ENCODE measurements at regions not wholly inside any gene's neighbourhood (a gene's known extent, or its start where the extent isn't known, plus 50 kb on each side); places are given as distances from the start of the nearest gene placed in this dataset.

DNA sequence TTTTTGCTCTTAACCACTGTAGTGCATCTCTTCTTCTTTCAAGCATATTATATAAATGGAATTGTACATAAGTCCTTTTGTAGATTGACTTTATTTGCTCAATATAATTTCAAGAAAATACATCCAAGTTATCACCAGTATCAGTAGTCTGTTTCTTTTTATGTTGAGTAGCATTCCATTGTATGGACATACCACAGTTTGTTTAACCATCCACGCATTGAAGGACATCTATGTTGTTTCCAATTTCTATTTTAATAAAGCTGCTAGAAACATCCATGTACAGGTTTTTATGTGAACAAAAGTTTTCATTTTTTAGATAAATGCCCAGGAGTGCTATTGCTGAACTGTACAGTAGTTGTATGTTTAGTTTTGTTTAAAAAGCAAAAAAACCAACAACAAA lies 387.5 kb upstream of the SOX11 start:
- H3K27ac Mint-ChIP-seq (ENCODE audit: low read depth, unreplicated experiment): no peak overlapping the region
- H3K27me3 Mint-ChIP-seq (ENCODE audit: insufficient read depth, unreplicated experiment): no peaks in the 10 kb centered on the region
- H3K9me3 Mint-ChIP-seq (ENCODE audit: unreplicated experiment): peaks cover 13% of the 10 kb centered on the region
- TF ChIP-seq, protein P1, sequence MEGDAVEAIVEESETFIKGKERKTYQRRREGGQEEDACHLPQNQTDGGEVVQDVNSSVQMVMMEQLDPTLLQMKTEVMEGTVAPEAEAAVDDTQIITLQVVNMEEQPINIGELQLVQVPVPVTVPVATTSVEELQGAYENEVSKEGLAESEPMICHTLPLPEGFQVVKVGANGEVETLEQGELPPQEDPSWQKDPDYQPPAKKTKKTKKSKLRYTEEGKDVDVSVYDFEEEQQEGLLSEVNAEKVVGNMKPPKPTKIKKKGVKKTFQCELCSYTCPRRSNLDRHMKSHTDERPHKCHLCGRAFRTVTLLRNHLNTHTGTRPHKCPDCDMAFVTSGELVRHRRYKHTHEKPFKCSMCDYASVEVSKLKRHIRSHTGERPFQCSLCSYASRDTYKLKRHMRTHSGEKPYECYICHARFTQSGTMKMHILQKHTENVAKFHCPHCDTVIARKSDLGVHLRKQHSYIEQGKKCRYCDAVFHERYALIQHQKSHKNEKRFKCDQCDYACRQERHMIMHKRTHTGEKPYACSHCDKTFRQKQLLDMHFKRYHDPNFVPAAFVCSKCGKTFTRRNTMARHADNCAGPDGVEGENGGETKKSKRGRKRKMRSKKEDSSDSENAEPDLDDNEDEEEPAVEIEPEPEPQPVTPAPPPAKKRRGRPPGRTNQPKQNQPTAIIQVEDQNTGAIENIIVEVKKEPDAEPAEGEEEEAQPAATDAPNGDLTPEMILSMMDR (IDR thresholded peaks at IDR 0.05; ENCODE audit: unreplicated experiment): no peak
- intact Hi-C loops (cut with micrococcal nuclease): no loop called here
- no peak for DNase-seq (ENCODE audit: unreplicated experiment)
- H3K4me3 Mint-ChIP-seq (ENCODE audit: unreplicated experiment): no peak overlapping the region
- H3K4me1 Mint-ChIP-seq (ENCODE audit: insufficient read depth, unreplicated experiment): no peaks in the 10 kb centered on the region
- H3K36me3 Mint-ChIP-seq (ENCODE audit: insufficient read depth, unreplicated experiment): no peaks in the 10 kb centered on the region
- no TSS peak for BruUV-seq (replicated peaks)
- POLR2A ChIA-PET: interaction anchor here (0.7 kb wide), 1 partner anchor 13 kb away, joined by 3 read pairs; no protein-coding TSS in a partner anchor
- CTCF ChIA-PET: no interaction called here

DNA sequence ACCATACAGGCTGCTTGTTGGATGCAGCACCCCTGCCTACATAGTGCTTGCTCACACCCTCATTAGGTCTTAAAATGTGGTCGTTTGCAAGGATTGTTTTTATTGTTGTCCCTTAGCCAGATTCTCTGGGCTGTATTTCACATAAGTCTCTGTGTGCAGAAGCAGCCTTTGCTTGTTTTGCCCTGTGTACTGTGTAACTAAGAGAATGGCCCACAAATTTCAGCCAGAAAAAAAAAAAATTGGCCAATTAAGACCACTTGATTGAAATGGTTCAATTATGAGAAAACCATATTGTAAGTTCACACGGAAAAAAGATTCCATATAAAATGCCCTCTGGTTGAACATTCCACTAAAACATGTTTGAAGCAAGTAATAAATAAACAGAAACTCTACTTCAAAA lies 377.1 kb upstream of the SOX11 start:
- H3K27ac Mint-ChIP-seq (ENCODE audit: low read depth, unreplicated experiment): no peak overlapping the region
- intact Hi-C loops (cut with micrococcal nuclease): no loop called here
- H3K36me3 Mint-ChIP-seq (ENCODE audit: insufficient read depth, unreplicated experiment): no peaks in the 10 kb centered on the region
- no TSS peak for BruUV-seq (replicated peaks)
- no peaks in the 10 kb centered on the region for H3K9me3 Mint-ChIP-seq (ENCODE audit: unreplicated experiment)
- DNase-seq (ENCODE audit: unreplicated experiment): no peak
- ChIA-PET POLR2A (no interaction called here), CTCF (no interaction called here)
- no peak overlapping the region for H3K4me3 Mint-ChIP-seq (ENCODE audit: unreplicated experiment)
- no peaks in the 10 kb centered on the region for H3K27me3 Mint-ChIP-seq (ENCODE audit: insufficient read depth, unreplicated experiment)
- no peaks in the 10 kb centered on the region for H3K4me1 Mint-ChIP-seq (ENCODE audit: insufficient read depth, unreplicated experiment)
- TF ChIP-seq, protein P1 (IDR thresholded peaks at IDR 0.05; ENCODE audit: unreplicated experiment): no peak

GRCh38 chr2:5315512-5315911 lies 376.7 kb upstream of the SOX11 start:
- intact Hi-C loops (cut with micrococcal nuclease): no loop called here
- Mint-ChIP-seq H3K9me3 (ENCODE audit: unreplicated experiment) (no peaks in the 10 kb centered on the region), H3K4me3 (ENCODE audit: unreplicated experiment) (no peak overlapping the region), H3K36me3 (ENCODE audit: insufficient read depth, unreplicated experiment) (no peaks in the 10 kb centered on the region), H3K27ac (ENCODE audit: low read depth, unreplicated experiment) (no peak overlapping the region), H3K27me3 (ENCODE audit: insufficient read depth, unreplicated experiment) (no peaks in the 10 kb centered on the region), H3K4me1 (ENCODE audit: insufficient read depth, unreplicated experiment) (no peaks in the 10 kb centered on the region)
- ChIA-PET POLR2A (no interaction called here), CTCF (interaction anchor here (0.6 kb wide), 1 partner anchor 141 kb away, joined by 3 read pairs; no protein-coding TSS in a partner anchor)
- no TSS peak for BruUV-seq (replicated peaks)
- TF ChIP-seq, protein P1 (IDR thresholded peaks at IDR 0.05; ENCODE audit: unreplicated experiment): no peak
- no peak for DNase-seq (ENCODE audit: unreplicated experiment)

DNA sequence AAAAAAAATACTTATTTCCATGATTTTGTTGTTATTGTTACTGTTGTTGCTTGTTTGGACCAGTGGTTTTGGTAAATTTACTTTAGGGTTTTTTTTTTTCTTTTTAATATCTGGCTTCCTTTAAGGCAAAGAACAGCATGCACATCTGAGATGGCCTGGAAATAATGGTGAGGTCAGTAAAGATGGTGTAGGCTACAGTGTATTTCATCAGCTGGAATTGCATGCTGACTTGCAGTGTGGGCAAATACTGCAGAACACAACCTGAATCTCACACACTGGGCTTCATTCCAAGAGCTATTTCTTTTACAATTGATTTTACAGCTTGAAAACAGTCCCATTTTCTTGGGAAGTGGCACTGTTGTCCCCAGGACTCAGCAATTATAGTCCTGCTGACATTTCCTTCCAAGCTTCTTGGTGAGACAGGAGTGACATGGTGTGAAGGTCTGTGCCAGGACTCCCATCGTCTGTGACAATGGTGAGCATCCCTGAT lies 376.1 kb upstream of the SOX11 start:
- no peak overlapping the region for H3K27ac Mint-ChIP-seq (ENCODE audit: low read depth, unreplicated experiment)
- no peaks in the 10 kb centered on the region for H3K9me3 Mint-ChIP-seq (ENCODE audit: unreplicated experiment)
- no peaks in the 10 kb centered on the region for H3K4me1 Mint-ChIP-seq (ENCODE audit: insufficient read depth, unreplicated experiment)
- no peaks in the 10 kb centered on the region for H3K36me3 Mint-ChIP-seq (ENCODE audit: insufficient read depth, unreplicated experiment)
- TF ChIP-seq, protein P1 (IDR thresholded peaks at IDR 0.05; ENCODE audit: unreplicated experiment): no peak
- intact Hi-C loops (cut with micrococcal nuclease): no loop called here
- POLR2A ChIA-PET: no interaction called here
- no peaks in the 10 kb centered on the region for H3K27me3 Mint-ChIP-seq (ENCODE audit: insufficient read depth, unreplicated experiment)
- CTCF ChIA-PET: interaction anchor here (0.6 kb wide), 1 partner anchor 141 kb away, joined by 3 read pairs; no protein-coding TSS in a partner anchor
- no peak for DNase-seq (ENCODE audit: unreplicated experiment)
- no TSS peak for BruUV-seq (replicated peaks)
- H3K4me3 Mint-ChIP-seq (ENCODE audit: unreplicated experiment): no peak overlapping the region
